K562 (cell line): ENCODE measurements at regions not wholly inside any gene's neighbourhood (a gene's known extent, or its start where the extent isn't known, plus 50 kb on each side); places are given as distances from the start of the nearest gene placed in this dataset.

ENCODE experiments used
- ATAC-seq: fragments of 200-7000 bp; cut with Tn5 transposase; 3 replicates; pipeline ENCODE4 v1.9.1; 2020; ENCODE audit warnings: moderate library complexity
- BruUV-seq: library from RNA; stranded (reverse); fragments of 400-500 nt; replicated peaks from 2 replicates; lab custom pipeline; 2021; lab: Mats Ljungman, UMichigan
- CTCF ChIA-PET: fragments of 300-600 bp; formaldehyde crosslinking; extraction: SDS; loops from one replicate; lab custom pipeline; 2021; ENCODE audit warnings: low intra/inter-chr PET ratio; lab: Yijun Ruan, JAX
- POLR2A ChIA-PET: fragments of 300-600, 350-650 bp; sonication (Branson Sonifier 250); formaldehyde crosslinking; extraction: SDS; loops from one replicate; lab custom pipeline; 2021; ENCODE audit warnings: antibody characterized with exemption, inconsistent platforms; lab: Yijun Ruan, JAX
- DNase-seq, 4 experiments: peaks; one replicate each; pipeline versions ENCODE4 v3.0.0 to v3.0.0-alpha.2; 2011 to 2018; ENCODE audit warnings: low spot score in 3 of 4, mixed read lengths in 3 of 4; ENCODE audit errors: extremely low read depth in 1 of 4
- FAIRE-seq: peaks from 2 replicates; lab custom pipeline; 2011; peaks lifted over from hg19 to GRCh38; lab: Jason Lieb, UNC
- H2AFZ ChIP-seq: 2 replicates; pipeline ENCODE4 v1.6.0; 2011; ENCODE audit warnings: low read depth, low read length, control low read depth, inconsistent platforms
- H3K27ac ChIP-seq: fragments of 200-600 bp; 3 replicates; pipeline ENCODE4 v1.8.0; 2011; ENCODE audit warnings: low read depth, mild to moderate bottlenecking, control low read depth, inconsistent platforms, low read length, moderate library complexity, mixed read lengths; ENCODE audit errors: extremely low read depth
- H3K27me3 ChIP-seq, 2 experiments: fragments of 300-600 bp in 1 of 2; 2 replicates in 1 of 2; 3 replicates in 1 of 2; pipeline versions ENCODE4 v1.6.0 to v1.8.0; 2011; ENCODE audit warnings: inconsistent platforms in 2 of 2, low read length in 2 of 2, mild to moderate bottlenecking in 1 of 2, mixed read lengths in 1 of 2, moderate library complexity in 1 of 2; ENCODE audit not compliant: control insufficient read depth in 2 of 2, insufficient read depth in 2 of 2
- H3K36me3 ChIP-seq: fragments of 300-600 bp; 3 replicates; pipeline ENCODE4 v1.8.0; 2011; ENCODE audit warnings: mild to moderate bottlenecking, low read length, inconsistent platforms; ENCODE audit not compliant: control insufficient read depth, insufficient read depth
- H3K4me1 ChIP-seq, 2 experiments: fragments of 200-600 bp in 1 of 2; replicated peaks in 1 of 2; 2 replicates in 1 of 2; 3 replicates in 1 of 2; pipeline versions ENCODE4 v1.5.1 to v1.8.0; 2011; ENCODE audit warnings: inconsistent platforms in 2 of 2, low read length in 2 of 2, mild to moderate bottlenecking in 1 of 2, mixed read lengths in 1 of 2, moderate library complexity in 1 of 2; ENCODE audit not compliant: control insufficient read depth in 2 of 2, insufficient read depth in 2 of 2
- H3K4me2 ChIP-seq: 2 replicates; pipeline ENCODE4 v1.6.1; 2011; ENCODE audit warnings: low read length, control low read depth, inconsistent platforms, mixed read lengths; ENCODE audit not compliant: insufficient read depth
- H3K4me3 ChIP-seq: fragments of 200-600 bp; sonication (generic), shearing (Covaris generic); 2 replicates; pipeline ENCODE4 v1.5.1; 2016; ENCODE audit warnings: control low read depth, inconsistent platforms
- H3K79me2 ChIP-seq: fragments of 200-600 bp; 3 replicates; pipeline ENCODE4 v1.8.0; 2011; ENCODE audit warnings: low read length, inconsistent platforms; ENCODE audit not compliant: control insufficient read depth, insufficient read depth
- H3K9ac ChIP-seq, 2 experiments: 2 replicates each; pipeline versions ENCODE4 v1.6.0 to v1.6.1; 2011; ENCODE audit warnings: low read depth in 2 of 2, low read length in 2 of 2, control low read depth in 1 of 2, inconsistent platforms in 1 of 2, mild to moderate bottlenecking in 1 of 2, mixed read lengths in 1 of 2; ENCODE audit not compliant: insufficient read depth in 1 of 2
- H3K9me1 ChIP-seq: one replicate; pipeline ENCODE4 v1.6.0; 2011; ENCODE audit warnings: inconsistent platforms, mild to moderate bottlenecking, low read length, moderate library complexity; ENCODE audit not compliant: control insufficient read depth, insufficient read depth
- H3K9me3 ChIP-seq: replicated peaks from 2 replicates; pipeline ENCODE4 v1.5.1; 2011; ENCODE audit warnings: low read depth, low read length, inconsistent platforms; ENCODE audit not compliant: control insufficient read depth, insufficient read depth
- H4K20me1 ChIP-seq: replicated peaks from 2 replicates; pipeline ENCODE4 v1.6.1; 2011; ENCODE audit warnings: low read length, inconsistent platforms, mixed read lengths; ENCODE audit not compliant: control insufficient read depth, insufficient read depth
- BCOR ChIP-seq: fragments of 450-650 bp; IDR thresholded peaks from 2 replicates; pipeline ENCODE4 v1.6.1; 2016
- CTBP1 ChIP-seq: fragments of 450-650 bp; IDR thresholded peaks from 2 replicates; pipeline ENCODE4 v1.6.1; 2016; ENCODE audit warnings: borderline replicate concordance
- FOXK1 ChIP-seq: sonication (generic); formaldehyde crosslinking; IDR thresholded peaks from 2 replicates; pipeline ENCODE4 v1.8.0; 2022; ENCODE audit warnings: missing genetic modification reagents, mild to moderate bottlenecking, borderline replicate concordance
- HMG20B ChIP-seq: fragments of 250-450 bp; sonication (Bioruptor Pico); IDR thresholded peaks from 2 replicates; pipeline ENCODE4 v1.5.0; 2021; ENCODE audit warnings: mild to moderate bottlenecking
- MIER1 ChIP-seq: fragments of 450-650 bp; IDR thresholded peaks from 2 replicates; pipeline ENCODE4 v1.6.1; 2016; ENCODE audit warnings: antibody characterized with exemption, mild to moderate bottlenecking, low read depth
- PTBP1 ChIP-seq: fragments of 200-400 bp; formaldehyde crosslinking; IDR thresholded peaks from 2 replicates; pipeline ENCODE4 v1.6.1; 2017; ENCODE audit warnings: low read depth, low read length
- RBM22 ChIP-seq: fragments of 200-400 bp; formaldehyde crosslinking; IDR thresholded peaks from 2 replicates; pipeline ENCODE4 v1.6.1; 2018; ENCODE audit warnings: low read length, low read depth; ENCODE audit not compliant: poor library complexity, severe bottlenecking
- SP2 ChIP-seq: IDR thresholded peaks from 2 replicates; pipeline ENCODE4 v1.6.1; 2011; ENCODE audit warnings: mild to moderate bottlenecking, low read depth, low read length, moderate library complexity; ENCODE audit not compliant: poor library complexity, severe bottlenecking; ENCODE audit errors: extremely low read depth
- ZNF263 ChIP-seq: sonication (generic); formaldehyde crosslinking; IDR thresholded peaks from 2 replicates; pipeline ENCODE4 v1.8.0; 2022; ENCODE audit warnings: mild to moderate bottlenecking, missing genetic modification reagents, borderline replicate concordance
- ZNF347 ChIP-seq: fragments of 450-650 bp; formaldehyde crosslinking; IDR thresholded peaks from 2 replicates; pipeline ENCODE4 v1.4.0; 2020; ENCODE audit warnings: low read depth, mild to moderate bottlenecking, moderate library complexity
- WGBS: fragments of 100-300 bp; shearing (Covaris generic); methylation state at CpG from one replicate; pipeline ENCODE4 v1.1.6; 2016; ENCODE audit warnings: low coverage, mixed read lengths; ENCODE audit not compliant: insufficient coverage; ENCODE audit errors: missing lambda C conversion rate; 5-methylcytosine and 5-hydroxymethylcytosine counted together
- in situ Hi-C: fragments of 300-500 bp; cut with MboI; formaldehyde crosslinking; loops from 4 replicates; pipeline ENCODE4 v1.15.0; 2018; ENCODE audit warnings: inconsistent platforms, mixed read lengths
- intact Hi-C: fragments of 100-400 bp; cut with micrococcal nuclease; formaldehyde crosslinking; loops from 2 replicates; pipeline ENCODE4 v1.14.2; 2022
- TF ChIP-seq, protein P1 (sequence below), 3 experiments: fragments of 200-800 bp in 1 of 3; fragments of 250-450 bp in 1 of 3; fragments of 450-650 bp in 1 of 3; sonication (Bioruptor Pico) in 1 of 3; sonication (Bioruptor generic) in 1 of 3; formaldehyde crosslinking in 1 of 3; IDR thresholded peaks; 2 replicates each; pipeline versions ENCODE4 v1.6.1 to v1.8.0; 2016 to 2022; ENCODE audit warnings: mild to moderate bottlenecking in 2 of 3, missing genetic modification characterization in 2 of 3, missing compliant biosample characterization in 1 of 3, moderate library complexity in 1 of 3

DNA sequence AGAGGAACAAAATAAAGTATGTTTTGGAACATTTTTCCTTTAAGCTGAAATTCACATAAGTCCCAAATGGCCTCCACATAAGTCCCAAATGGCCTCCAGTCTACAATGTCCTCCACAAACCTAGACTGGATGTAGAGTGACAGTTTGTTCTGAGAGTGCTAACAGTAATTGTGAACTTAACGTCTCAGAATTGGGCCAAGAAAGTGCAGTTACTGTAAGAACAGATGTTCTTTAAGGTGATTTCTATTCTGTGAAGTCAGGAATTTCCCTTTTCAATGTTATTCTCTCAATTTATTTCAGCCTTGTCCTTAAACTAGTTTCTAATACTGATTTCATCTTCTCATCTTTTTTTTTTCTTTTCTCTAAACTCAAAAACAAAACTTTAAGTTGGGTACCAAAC is 188.7 kb upstream of the SEMA3E start:
- POLR2A ChIA-PET, result no interaction called here
- intact Hi-C loops (no loop called here), in situ Hi-C loops (no loop called here)
- TF ChIP-seq SP2 (no peak), RBM22 (no peak), PTBP1 (no peak), ZNF263 (CRISPR knock-in tag) (no peak), HMG20B (CRISPR knock-in tag) (no peak), FOXK1 (CRISPR knock-in tag) (no peak), ZNF347 (CRISPR knock-in tag) (no peak), MIER1 (no peak), BCOR (no peak), CTBP1 (no peak)
- TF ChIP-seq, protein P1, sequence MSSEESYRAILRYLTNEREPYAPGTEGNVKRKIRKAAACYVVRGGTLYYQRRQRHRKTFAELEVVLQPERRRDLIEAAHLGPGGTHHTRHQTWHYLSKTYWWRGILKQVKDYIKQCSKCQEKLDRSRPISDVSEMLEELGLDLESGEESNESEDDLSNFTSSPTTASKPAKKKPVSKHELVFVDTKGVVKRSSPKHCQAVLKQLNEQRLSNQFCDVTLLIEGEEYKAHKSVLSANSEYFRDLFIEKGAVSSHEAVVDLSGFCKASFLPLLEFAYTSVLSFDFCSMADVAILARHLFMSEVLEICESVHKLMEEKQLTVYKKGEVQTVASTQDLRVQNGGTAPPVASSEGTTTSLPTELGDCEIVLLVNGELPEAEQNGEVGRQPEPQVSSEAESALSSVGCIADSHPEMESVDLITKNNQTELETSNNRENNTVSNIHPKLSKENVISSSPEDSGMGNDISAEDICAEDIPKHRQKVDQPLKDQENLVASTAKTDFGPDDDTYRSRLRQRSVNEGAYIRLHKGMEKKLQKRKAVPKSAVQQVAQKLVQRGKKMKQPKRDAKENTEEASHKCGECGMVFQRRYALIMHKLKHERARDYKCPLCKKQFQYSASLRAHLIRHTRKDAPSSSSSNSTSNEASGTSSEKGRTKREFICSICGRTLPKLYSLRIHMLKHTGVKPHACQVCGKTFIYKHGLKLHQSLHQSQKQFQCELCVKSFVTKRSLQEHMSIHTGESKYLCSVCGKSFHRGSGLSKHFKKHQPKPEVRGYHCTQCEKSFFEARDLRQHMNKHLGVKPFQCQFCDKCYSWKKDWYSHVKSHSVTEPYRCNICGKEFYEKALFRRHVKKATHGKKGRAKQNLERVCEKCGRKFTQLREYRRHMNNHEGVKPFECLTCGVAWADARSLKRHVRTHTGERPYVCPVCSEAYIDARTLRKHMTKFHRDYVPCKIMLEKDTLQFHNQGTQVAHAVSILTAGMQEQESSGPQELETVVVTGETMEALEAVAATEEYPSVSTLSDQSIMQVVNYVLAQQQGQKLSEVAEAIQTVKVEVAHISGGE (CRISPR knock-in tag; IDR thresholded peaks at IDR 0.05), result no peak
- Histone ChIP-seq H3K9me1 (no peaks in the 10 kb centered on the region), H3K9ac (no peak overlapping the region), H3K27me3 (no peaks in the 10 kb centered on the region), H4K20me1 (no peaks in the 10 kb centered on the region), H3K36me3 (no peaks in the 10 kb centered on the region), H3K9me3 (no peaks in the 10 kb centered on the region), H3K79me2 (no peaks in the 10 kb centered on the region), H2AFZ (no peak overlapping the region), H3K27ac (no peak overlapping the region), H3K4me3 (no peak overlapping the region), H3K4me1 (no peaks in the 10 kb centered on the region), H3K4me2 (no peak overlapping the region)
- FAIRE-seq, result no peak
- BruUV-seq, result no TSS peak
- no peak for ATAC-seq
- WGBS, result 7% methylated on average over 1 of the region's 1 CpG
- CTCF ChIA-PET, result no interaction called here
- DNase-seq, result no peak
